ENCODE measurements at regions not wholly inside any gene's neighbourhood (a gene's known extent, or its start where the extent isn't known, plus 50 kb on each side); places are given as distances from the start of the nearest gene placed in this dataset.

GRCh38 chr18:1446765-1447164, 542.1 kb downstream of the ADCYAP1 start:
- Histone ChIP-seq H3K4me3 (no peak overlapping the region), H3K27me3 (no peaks in the 10 kb centered on the region), H3K36me3 (no peaks in the 10 kb centered on the region), H3K4me1 (no peaks in the 10 kb centered on the region), H3K9me3 (no peaks in the 10 kb centered on the region), H3K27ac (no peak overlapping the region)
- ATAC-seq (no peak), DNase-seq (no peak)
- 28% methylated on average over 1 of the region's 1 CpG for WGBS (ENCODE audit: insufficient coverage, low coverage, low lambda C conversion rate, missing lambda C conversion rate)
- intact Hi-C loops (cut with DNase I) = no loop called here
- no peak for TF ChIP-seq POLR2A (IDR thresholded peaks at IDR 0.05)
- TF ChIP-seq, protein P1, sequence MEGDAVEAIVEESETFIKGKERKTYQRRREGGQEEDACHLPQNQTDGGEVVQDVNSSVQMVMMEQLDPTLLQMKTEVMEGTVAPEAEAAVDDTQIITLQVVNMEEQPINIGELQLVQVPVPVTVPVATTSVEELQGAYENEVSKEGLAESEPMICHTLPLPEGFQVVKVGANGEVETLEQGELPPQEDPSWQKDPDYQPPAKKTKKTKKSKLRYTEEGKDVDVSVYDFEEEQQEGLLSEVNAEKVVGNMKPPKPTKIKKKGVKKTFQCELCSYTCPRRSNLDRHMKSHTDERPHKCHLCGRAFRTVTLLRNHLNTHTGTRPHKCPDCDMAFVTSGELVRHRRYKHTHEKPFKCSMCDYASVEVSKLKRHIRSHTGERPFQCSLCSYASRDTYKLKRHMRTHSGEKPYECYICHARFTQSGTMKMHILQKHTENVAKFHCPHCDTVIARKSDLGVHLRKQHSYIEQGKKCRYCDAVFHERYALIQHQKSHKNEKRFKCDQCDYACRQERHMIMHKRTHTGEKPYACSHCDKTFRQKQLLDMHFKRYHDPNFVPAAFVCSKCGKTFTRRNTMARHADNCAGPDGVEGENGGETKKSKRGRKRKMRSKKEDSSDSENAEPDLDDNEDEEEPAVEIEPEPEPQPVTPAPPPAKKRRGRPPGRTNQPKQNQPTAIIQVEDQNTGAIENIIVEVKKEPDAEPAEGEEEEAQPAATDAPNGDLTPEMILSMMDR (IDR thresholded peaks at IDR 0.05) = no peak

- no peak for DNase-seq
- H3K36me3 ChIP-seq = no peaks in the 10 kb centered on the region
- H3K27me3 ChIP-seq = no peaks in the 10 kb centered on the region
- no peak overlapping the region for H3K27ac ChIP-seq
- no peaks in the 10 kb centered on the region for H3K9me3 ChIP-seq
- 100% methylated on average over 1 of the region's 1 CpG for WGBS (ENCODE audit: insufficient coverage, low coverage, low lambda C conversion rate, missing lambda C conversion rate)
- H3K4me3 ChIP-seq = no peak overlapping the region
- no peaks in the 10 kb centered on the region for H3K4me1 ChIP-seq
- intact Hi-C loops (cut with DNase I) = no loop called here
- no peak for TF ChIP-seq POLR2A (IDR thresholded peaks at IDR 0.05)
- TF ChIP-seq, protein P1 (IDR thresholded peaks at IDR 0.05) = no peak
- ATAC-seq = no peak
Observed at GRCh38 chr18:1452821-1453220, 548.1 kb downstream of the ADCYAP1 start.

GRCh38 chr18:1455605-1456004, 550.9 kb downstream of the ADCYAP1 start:
- H3K4me1 ChIP-seq = no peaks in the 10 kb centered on the region
- DNase-seq (no peak), ATAC-seq (no peak)
- intact Hi-C loops (cut with DNase I) = no loop called here
- H3K9me3 ChIP-seq = no peaks in the 10 kb centered on the region
- H3K27me3 ChIP-seq = no peaks in the 10 kb centered on the region
- no peak for TF ChIP-seq POLR2A (IDR thresholded peaks at IDR 0.05)
- TF ChIP-seq, protein P1 (IDR thresholded peaks at IDR 0.05) = no peak
- no peak overlapping the region for H3K4me3 ChIP-seq
- no peaks in the 10 kb centered on the region for H3K36me3 ChIP-seq
- no peak overlapping the region for H3K27ac ChIP-seq

DNA sequence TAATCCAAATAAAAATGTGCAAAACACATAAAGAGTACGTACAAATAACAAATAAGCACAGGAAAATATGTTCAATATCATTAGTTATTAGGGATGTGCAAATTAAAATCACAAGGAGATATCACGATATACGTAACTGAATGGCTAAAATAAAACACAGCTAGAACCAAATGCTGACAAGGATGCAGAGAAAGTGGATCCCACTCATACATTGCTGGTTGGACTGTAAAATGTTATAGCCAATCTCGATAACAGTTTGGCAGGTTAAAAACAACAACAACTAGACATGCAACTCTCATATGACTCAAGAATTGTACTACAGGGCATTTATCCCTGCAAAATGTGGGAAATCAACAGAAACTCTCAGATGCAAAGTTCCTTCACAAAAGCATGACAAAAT, 553.9 kb downstream of the ADCYAP1 start:
- no peak overlapping the region for H3K4me3 ChIP-seq
- ATAC-seq (no peak), DNase-seq (no peak)
- H3K36me3 ChIP-seq = no peaks in the 10 kb centered on the region
- 61% methylated on average over 4 of the region's 4 CpGs for WGBS (ENCODE audit: insufficient coverage, low coverage, low lambda C conversion rate, missing lambda C conversion rate)
- TF ChIP-seq POLR2A (IDR thresholded peaks at IDR 0.05) = no peak
- TF ChIP-seq, protein P1 (IDR thresholded peaks at IDR 0.05) = no peak
- H3K4me1 ChIP-seq = no peaks in the 10 kb centered on the region
- H3K27ac ChIP-seq = no peak overlapping the region
- no peaks in the 10 kb centered on the region for H3K9me3 ChIP-seq
- no peaks in the 10 kb centered on the region for H3K27me3 ChIP-seq
- intact Hi-C loops (cut with DNase I) = no loop called here

DNA sequence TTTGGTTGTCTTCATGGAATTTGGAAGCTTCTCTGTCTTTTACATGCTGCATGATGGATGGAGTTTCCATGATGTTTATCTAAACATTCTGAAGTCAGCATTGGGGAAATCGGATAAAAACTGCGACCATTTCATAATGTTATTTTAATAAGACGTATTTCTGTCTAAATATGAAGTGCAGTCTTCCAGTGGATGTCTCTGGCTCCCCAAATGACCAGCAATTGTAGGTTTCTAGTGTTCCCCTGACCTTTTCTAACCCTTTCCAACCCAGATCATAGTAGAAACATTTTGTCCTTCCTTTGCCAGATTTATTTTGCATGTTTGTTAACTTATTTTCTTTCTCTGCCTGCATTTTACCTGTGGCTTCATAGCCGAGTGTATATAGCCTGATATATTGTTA, 559.3 kb downstream of the ADCYAP1 start:
- 66% methylated on average over 4 of the region's 4 CpGs for WGBS (ENCODE audit: insufficient coverage, low coverage, low lambda C conversion rate, missing lambda C conversion rate)

More for the DNA sequence above, 559.3 kb downstream of the ADCYAP1 start:
- H3K27ac ChIP-seq = no peak overlapping the region
- H3K36me3 ChIP-seq = no peaks in the 10 kb centered on the region
- ATAC-seq (no peak), DNase-seq (no peak)
- no peak overlapping the region for H3K4me3 ChIP-seq
- H3K4me1 ChIP-seq = no peaks in the 10 kb centered on the region
- no peaks in the 10 kb centered on the region for H3K9me3 ChIP-seq
- H3K27me3 ChIP-seq = no peaks in the 10 kb centered on the region
- intact Hi-C loops (cut with DNase I) = no loop called here
- TF ChIP-seq, protein P1 (IDR thresholded peaks at IDR 0.05) = no peak
- no peak for TF ChIP-seq POLR2A (IDR thresholded peaks at IDR 0.05)

Data from right lobe of liver (tissue), 6 donors.